ENCODE measurements at regions not wholly inside any gene's neighbourhood (a gene's known extent, or its start where the extent isn't known, plus 50 kb on each side); places are given as distances from the start of the nearest gene placed in this dataset.
"Not testable (repeated sequence)": the region's sequence is repeated elsewhere in the genome, so short reads cannot be mapped to it uniquely, and the experiment has no call there.

GRCh38 chr10:27360581-27361172, 120.1 kb upstream of the ACBD5 start:
- peaks cover 7% of the 10 kb centered on the region for H3K4me1 ChIP-seq
- H3K36me3 ChIP-seq: no peaks in the 10 kb centered on the region
- H3K9me3 ChIP-seq: no peaks in the 10 kb centered on the region
- no peak overlapping the region for H3K4me3 ChIP-seq (ENCODE audit: low read depth, low read length)
- DNase-seq: peak; percentile 76
- H3K27me3 ChIP-seq: no peaks in the 10 kb centered on the region
- peak; percentile 98 for TF ChIP-seq CTCF (IDR thresholded peaks at IDR 0.05; ENCODE audit: low read depth, low read length)

DNA sequence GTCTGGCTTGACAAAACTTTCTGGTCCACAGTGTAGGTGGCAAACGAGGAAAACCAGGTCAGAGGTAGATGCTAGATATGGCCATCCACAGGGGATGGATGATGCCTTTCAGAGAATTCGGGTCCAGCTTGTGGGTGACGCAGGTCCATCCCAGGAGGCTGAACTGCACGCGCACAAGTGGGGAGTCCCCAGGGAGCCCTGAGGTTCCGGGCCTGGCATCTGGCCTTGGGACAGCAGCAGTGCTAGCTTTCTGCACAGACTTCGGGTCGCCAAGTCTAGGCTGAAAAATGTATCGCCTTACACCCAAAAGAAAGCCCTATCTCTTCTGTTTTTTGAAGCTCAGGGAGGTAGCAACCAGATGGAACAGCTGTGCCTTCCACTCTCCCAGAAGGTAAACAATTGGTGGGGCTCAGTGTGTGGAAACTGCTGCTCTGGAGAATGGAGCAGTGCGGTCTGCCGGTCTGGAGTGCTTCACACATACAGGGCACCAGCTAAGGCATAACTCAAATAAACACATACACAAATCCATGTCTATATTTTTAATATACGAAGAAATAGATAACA, 119.3 kb upstream of the ACBD5 start:
- TF ChIP-seq CTCF (IDR thresholded peaks at IDR 0.05; ENCODE audit: low read depth, low read length): no peak
- Histone ChIP-seq H3K27me3 (no peaks in the 10 kb centered on the region), H3K4me1 (peaks cover 7% of the 10 kb centered on the region), H3K4me3 (ENCODE audit: low read depth, low read length) (no peak overlapping the region), H3K9me3 (no peaks in the 10 kb centered on the region), H3K36me3 (no peaks in the 10 kb centered on the region)
- DNase-seq: peak; percentile 51

DNA sequence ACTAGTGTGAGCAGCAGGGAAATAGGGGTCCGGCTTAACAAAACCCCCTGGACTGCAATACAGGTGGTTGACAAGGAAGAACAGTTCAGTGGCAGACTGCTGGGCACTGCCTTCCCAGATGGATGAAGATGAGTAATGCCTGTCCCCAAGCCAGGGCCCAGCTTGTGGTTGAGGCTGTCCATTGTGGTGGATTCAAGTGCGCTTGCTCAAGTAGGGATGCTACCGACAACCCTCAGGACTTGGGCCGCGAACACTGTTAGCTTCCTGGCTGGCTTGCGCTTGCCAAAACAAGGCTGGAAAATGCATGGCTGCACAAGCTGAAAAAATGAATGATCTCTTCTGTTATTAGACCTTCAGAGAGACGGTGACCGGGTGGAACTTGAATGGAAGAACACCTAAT, 116.1 kb upstream of the ACBD5 start:
- H3K9me3 ChIP-seq: no peaks in the 10 kb centered on the region
- no peaks in the 10 kb centered on the region for H3K36me3 ChIP-seq
- no peak for DNase-seq
- no peak overlapping the region for H3K4me3 ChIP-seq (ENCODE audit: low read depth, low read length)
- no peaks in the 10 kb centered on the region for H3K27me3 ChIP-seq
- peaks cover 7% of the 10 kb centered on the region for H3K4me1 ChIP-seq
- no peak for TF ChIP-seq CTCF (IDR thresholded peaks at IDR 0.05; ENCODE audit: low read depth, low read length)

- Histone ChIP-seq H3K4me3 (ENCODE audit: low read depth, low read length) (no peak overlapping the region), H3K27me3 (no peaks in the 10 kb centered on the region), H3K4me1 (peaks cover 7% of the 10 kb centered on the region), H3K9me3 (no peaks in the 10 kb centered on the region), H3K36me3 (no peaks in the 10 kb centered on the region)
- DNase-seq: no peak
- peak; percentile 37 for TF ChIP-seq CTCF (IDR thresholded peaks at IDR 0.05; ENCODE audit: low read depth, low read length)
These were observed 115.4 kb upstream of the ACBD5 start for GRCh38 chr10:27355918-27356573.

DNA sequence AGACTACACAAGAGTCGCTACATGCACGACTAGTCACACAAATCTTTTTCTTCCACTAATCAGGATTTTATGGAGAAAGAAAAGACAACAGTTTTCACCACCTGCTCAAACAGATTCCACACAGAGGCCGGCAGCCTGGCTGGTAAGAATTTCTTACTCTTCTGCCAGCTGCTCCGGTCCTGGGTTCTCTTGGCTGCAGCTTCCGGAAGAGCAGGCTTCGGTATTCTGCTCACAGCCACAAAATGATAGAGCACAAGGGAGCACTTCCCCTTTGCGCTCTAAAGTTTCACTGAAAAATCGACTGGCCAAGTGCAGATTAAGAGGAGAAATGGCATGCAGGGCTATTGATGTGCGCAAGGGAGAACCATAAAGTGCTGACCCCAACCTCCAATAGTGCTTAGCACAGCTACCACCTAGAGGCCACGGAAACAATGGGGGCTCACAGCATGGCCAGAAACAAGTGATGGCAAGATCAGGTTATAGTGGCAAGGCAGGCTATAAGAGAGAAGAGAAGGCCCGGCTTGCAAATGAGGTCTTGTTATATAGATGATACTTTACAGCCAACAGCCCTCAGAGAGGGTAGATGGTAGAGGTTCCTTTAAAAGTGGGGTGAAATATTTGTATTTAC, 114.2 kb upstream of the ACBD5 start:
- H3K36me3 ChIP-seq; H3K4me3 ChIP-seq (ENCODE audit: low read depth, low read length); DNase-seq; H3K27me3 ChIP-seq; H3K9me3 ChIP-seq; H3K4me1 ChIP-seq: not testable (repeated sequence)

DNA sequence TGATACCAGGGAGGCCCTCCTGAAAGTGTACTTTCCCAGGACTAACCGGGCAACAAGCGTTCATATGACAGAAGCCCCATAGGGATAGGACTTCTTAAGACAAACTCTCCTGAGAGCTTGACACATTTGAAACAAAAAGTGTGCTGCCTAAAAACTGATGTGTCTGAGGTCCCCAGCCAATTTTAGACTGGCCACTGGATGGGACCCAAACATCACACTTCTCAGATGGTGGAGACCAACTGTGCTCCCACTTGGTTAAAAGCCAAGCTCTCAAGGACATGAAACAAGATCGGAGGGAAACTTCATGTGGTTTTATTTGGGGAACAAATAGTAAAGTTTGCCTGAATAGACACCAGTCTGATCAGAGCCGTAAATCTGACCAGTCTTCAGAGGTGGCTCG, 113.5 kb upstream of the ACBD5 start:
- not testable (repeated sequence) for H3K27me3 ChIP-seq; H3K4me3 ChIP-seq (ENCODE audit: low read depth, low read length); H3K9me3 ChIP-seq; H3K4me1 ChIP-seq; DNase-seq; H3K36me3 ChIP-seq

DNA sequence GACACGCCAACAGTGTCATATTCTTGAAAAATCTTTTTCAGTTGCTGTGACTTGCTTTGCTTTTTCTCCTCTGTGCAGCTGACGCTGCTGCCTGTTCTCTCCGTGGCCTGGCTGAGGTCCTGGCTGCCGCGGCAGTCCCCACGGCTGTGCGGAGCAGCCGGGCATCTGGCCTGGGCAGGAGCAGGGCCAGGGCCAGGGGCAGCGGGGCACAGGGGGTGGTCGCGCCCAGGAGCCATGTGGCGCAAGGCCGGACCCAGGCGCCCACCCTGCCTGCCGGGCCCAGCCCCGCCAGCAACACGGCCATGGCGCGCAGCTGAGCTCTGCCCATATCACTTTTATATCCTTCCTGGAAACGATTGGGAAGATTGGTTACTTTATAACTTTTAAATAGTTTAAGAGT, 109.4 kb upstream of the ACBD5 start:
- Histone ChIP-seq H3K27me3 (no peaks in the 10 kb centered on the region), H3K4me3 (ENCODE audit: low read depth, low read length) (no peak overlapping the region), H3K36me3 (no peaks in the 10 kb centered on the region), H3K9me3 (no peaks in the 10 kb centered on the region), H3K4me1 (peaks cover 5% of the 10 kb centered on the region)
- no peak for TF ChIP-seq CTCF (IDR thresholded peaks at IDR 0.05; ENCODE audit: low read depth, low read length)
- no peak for DNase-seq

DNA sequence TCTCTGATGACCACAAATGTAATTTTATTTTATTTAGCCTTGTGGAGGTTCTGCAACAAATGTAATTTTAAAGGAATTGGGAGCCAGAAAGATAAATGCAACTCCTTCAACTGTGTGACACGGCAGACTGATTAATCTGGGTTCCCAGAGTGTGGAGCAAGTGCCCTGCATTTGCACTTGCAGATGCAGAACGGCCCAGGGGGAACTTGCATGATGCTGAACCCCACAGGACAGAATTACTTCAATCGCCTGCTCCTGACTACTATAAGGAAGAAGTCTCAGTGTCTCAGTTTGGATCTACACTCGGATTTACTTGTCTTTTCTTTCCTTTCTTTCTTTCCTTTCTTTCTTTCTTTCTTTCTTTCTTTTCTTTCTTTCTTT, 107.2 kb upstream of the ACBD5 start:
- H3K27me3 ChIP-seq; H3K4me1 ChIP-seq; DNase-seq; H3K4me3 ChIP-seq (ENCODE audit: low read depth, low read length); H3K9me3 ChIP-seq; H3K36me3 ChIP-seq: not testable (repeated sequence)
